Fibroblast of mammary gland (primary cell): ENCODE measurements at regions not wholly inside any gene's neighbourhood (a gene's known extent, or its start where the extent isn't known, plus 50 kb on each side); places are given as distances from the start of the nearest gene placed in this dataset.

ENCODE experiments used
- DNase-seq: peaks from one replicate; pipeline ENCODE4 v3.0.0-alpha.2; 2010; ENCODE audit warnings: low read depth
- H3K4me3 ChIP-seq: 2 replicates; pipeline ENCODE4 v1.5.1; 2011; ENCODE audit warnings: low read depth, mild to moderate bottlenecking, low read length, moderate library complexity; ENCODE audit not compliant: control insufficient read depth
- TF ChIP-seq, protein P1 (sequence below): conservative IDR thresholded peaks from 2 replicates; pipeline ENCODE4 v1.5.1; 2011; ENCODE audit warnings: low read depth, low read length, inconsistent platforms; ENCODE audit not compliant: control insufficient read depth, insufficient read depth

DNA sequence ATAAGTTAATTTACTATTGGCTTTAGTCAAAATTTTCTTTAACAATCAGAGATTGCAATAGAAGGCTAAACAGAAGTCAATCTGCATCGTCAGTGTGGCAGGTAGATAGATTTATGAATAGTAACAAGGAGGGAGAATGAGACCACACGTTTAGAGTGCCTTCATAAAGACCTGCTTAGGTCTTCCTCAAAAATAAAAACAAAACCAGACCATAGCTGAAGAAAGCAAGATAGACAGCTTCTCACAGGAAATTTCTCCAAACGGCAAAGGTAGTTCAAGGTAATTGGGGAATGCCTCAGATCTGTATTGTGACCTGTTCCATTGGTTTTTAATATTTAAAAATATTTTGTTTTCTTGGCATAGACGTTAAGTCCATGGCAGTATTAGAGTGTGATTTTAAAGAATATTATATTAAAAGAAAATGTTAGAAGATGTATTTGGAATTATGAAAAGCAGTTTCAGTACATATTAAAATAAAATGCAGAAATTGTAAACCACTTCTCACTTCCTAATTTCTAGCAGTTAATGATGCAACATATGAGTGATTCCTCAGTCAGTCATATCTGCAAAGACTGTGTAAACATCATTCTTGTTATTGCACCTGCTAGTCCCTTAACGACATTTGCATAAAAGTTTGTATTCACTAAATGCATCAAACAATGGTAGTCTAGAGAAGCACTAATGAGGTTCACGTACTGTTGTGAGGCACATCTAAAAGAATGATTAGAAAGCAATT lies 278.0 kb downstream of the HLX start:
- no peak overlapping the region for H3K4me3 ChIP-seq
- no peak for DNase-seq
- TF ChIP-seq, protein P1, sequence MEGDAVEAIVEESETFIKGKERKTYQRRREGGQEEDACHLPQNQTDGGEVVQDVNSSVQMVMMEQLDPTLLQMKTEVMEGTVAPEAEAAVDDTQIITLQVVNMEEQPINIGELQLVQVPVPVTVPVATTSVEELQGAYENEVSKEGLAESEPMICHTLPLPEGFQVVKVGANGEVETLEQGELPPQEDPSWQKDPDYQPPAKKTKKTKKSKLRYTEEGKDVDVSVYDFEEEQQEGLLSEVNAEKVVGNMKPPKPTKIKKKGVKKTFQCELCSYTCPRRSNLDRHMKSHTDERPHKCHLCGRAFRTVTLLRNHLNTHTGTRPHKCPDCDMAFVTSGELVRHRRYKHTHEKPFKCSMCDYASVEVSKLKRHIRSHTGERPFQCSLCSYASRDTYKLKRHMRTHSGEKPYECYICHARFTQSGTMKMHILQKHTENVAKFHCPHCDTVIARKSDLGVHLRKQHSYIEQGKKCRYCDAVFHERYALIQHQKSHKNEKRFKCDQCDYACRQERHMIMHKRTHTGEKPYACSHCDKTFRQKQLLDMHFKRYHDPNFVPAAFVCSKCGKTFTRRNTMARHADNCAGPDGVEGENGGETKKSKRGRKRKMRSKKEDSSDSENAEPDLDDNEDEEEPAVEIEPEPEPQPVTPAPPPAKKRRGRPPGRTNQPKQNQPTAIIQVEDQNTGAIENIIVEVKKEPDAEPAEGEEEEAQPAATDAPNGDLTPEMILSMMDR, result no peak

DNA sequence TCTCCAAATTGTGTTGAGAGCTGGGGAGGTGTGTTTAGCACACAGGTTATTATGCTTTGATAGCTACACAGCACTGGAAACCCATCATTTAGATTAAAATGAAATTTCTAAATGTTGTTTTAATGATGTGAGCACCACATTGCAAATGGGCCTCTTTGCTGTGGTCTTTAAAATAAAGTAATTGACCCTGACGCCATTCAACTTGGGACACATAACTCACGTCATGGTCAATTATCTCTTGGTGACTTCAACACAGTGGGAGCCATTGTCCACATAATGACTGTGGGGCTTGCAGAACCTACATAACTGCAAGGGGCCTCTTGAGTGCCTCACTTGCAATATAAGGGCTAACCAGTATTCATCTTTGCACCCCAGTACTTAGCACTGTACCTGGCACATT lies 280.4 kb downstream of the HLX start:
- no peak for DNase-seq
- no peak overlapping the region for H3K4me3 ChIP-seq
- TF ChIP-seq, protein P1, result no peak

DNA sequence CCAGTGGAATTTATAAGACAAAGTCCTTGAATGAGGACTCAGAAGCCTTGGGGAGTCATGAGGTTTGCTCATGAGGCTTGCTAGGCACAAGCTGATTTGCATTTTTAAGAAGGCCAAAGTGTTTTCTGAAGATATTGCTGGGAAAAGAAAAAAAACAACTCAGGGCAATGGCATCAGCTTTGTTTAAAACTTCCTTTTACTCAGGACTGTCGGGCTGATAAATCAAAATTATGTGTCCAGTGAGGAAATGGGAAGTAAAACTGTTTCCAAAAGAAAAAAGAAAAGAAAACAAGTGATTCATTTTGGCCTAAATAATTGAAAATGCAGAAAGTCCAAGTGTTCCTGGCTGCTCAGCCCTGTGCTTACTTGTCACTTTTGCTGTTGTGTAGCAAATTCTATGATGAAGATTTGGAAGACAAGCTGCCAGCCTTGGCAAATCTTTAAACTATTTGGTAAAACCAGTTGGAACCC lies 282.4 kb downstream of the HLX start:
- TF ChIP-seq, protein P1, result no peak
- H3K4me3 ChIP-seq, result no peak overlapping the region
- DNase-seq, result peak; percentile 61

DNA sequence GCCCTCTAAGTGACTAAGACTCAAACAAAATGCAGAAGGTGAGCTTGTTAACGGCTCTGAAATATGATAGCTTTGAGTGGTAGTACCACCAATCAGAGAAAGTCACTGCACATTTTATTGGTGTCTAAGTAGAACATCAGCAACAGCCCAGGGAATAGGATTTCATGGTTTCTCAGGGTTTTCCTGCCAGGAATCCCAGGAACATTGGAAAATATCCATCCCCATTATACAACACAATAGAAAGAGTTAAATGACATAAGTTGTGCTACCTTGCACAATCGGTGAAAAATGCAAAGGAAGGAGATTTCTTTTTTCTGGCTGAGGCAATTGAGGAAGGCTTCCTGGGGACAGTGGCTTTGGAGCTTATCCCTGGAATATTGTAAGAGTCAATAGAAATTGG lies 283.1 kb downstream of the HLX start:
- TF ChIP-seq, protein P1, result no peak
- no peak overlapping the region for H3K4me3 ChIP-seq
- DNase-seq, result peak; percentile 26

DNA sequence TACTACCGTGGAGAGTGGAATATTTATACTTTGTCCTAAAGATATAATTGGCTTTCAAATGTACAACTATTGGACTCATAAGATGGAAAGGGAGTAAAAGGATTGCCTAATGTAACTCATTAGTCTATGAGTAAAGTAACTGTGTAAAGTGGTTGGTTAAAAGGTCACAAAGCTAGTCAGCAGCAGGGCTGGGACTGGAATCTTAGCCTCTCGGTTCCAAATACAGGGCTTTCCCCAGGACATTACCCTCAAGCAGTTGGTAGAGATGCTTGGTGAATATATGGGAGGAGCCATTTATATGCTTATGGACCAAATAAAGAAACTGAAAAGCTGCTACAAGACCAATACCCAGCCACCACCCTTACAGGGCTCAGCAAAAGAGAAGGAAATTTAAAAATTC lies 283.7 kb downstream of the HLX start:
- no peak overlapping the region for H3K4me3 ChIP-seq

DNA sequence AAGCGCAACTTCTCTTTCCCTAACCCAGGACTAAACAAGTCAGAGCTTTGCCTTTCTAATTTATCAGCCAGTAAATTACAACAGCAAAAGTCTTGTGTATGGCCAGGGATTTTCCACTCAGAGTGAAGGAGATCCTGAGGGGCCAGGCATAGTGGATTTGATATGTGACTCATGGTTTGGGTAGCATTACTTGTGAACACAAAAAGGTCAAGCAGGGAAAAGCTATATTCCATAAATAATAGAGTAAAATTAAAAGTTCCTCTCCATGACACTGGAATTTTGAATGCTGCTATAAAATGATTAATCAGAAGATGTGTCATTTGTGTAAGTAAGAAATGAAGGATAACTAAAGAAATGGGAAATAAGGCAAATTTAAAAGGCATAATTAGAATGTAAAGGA lies 284.8 kb downstream of the HLX start:
- TF ChIP-seq, protein P1, result no peak

More for the DNA sequence above, 283.7 kb downstream of the HLX start:
- no peak for DNase-seq
- TF ChIP-seq, protein P1, result no peak

More for the DNA sequence above, 284.8 kb downstream of the HLX start:
- DNase-seq, result peak; percentile 40
- no peak overlapping the region for H3K4me3 ChIP-seq
